GM03348 (cell line): ENCODE measurements at regions not wholly inside any gene's neighbourhood (a gene's known extent, or its start where the extent isn't known, plus 50 kb on each side); places are given as distances from the start of the nearest gene placed in this dataset.

Source experiments
- DNase-seq: peaks from one replicate; pipeline ENCODE4 v3.0.0; 2012; ENCODE audit warnings: low spot score

GRCh38 chrX:150298841-150299551 is 64.1 kb upstream of the MAMLD1 start:
- no peak for DNase-seq

GRCh38 chrX:150299579-150299978 is 63.5 kb upstream of the MAMLD1 start:
- no peak for DNase-seq

- DNase-seq: no peak
Observed at GRCh38 chrX:150303386-150304097, 59.6 kb upstream of the MAMLD1 start.

GRCh38 chrX:150306002-150306401 is 57.1 kb upstream of the MAMLD1 start:
- no peak for DNase-seq

- no peak for DNase-seq
Observed at GRCh38 chrX:150308041-150308440, 55.1 kb upstream of the MAMLD1 start.

- DNase-seq: no peak
Observed at GRCh38 chrX:150308532-150309157, 54.5 kb upstream of the MAMLD1 start.

- no peak for DNase-seq
Observed at GRCh38 chrX:150310417-150310816, 52.7 kb upstream of the MAMLD1 start.

GRCh38 chrX:150310881-150311280 is 52.2 kb upstream of the MAMLD1 start:
- DNase-seq: no peak

- DNase-seq: no peak
Observed at GRCh38 chrX:150312931-150313330, 50.2 kb upstream of the MAMLD1 start.
